ENCODE measurements at regions not wholly inside any gene's neighbourhood (a gene's known extent, or its start where the extent isn't known, plus 50 kb on each side); places are given as distances from the start of the nearest gene placed in this dataset.

GRCh38 chr7:41294556-41295454 lies 408.1 kb downstream of the INHBA start:
- DNase-seq = no peak

- no peak for DNase-seq
Measured at GRCh38 chr7:41292487-41292886, 410.4 kb downstream of the INHBA start.

- DNase-seq = no peak
Measured at GRCh38 chr7:41287559-41288335, 415.1 kb downstream of the INHBA start.

GRCh38 chr7:41280491-41280890 lies 422.4 kb downstream of the INHBA start:
- no peak for DNase-seq

GRCh38 chr7:41277561-41277960 lies 425.3 kb downstream of the INHBA start:
- DNase-seq = no peak

- no peak for DNase-seq
Measured at GRCh38 chr7:41275255-41275654, 427.6 kb downstream of the INHBA start.

GRCh38 chr7:41274179-41274578 lies 428.7 kb downstream of the INHBA start:
- DNase-seq = no peak

GRCh38 chr7:41272664-41273063 lies 430.2 kb downstream of the INHBA start:
- DNase-seq = no peak

GRCh38 chr7:41268878-41269277 lies 434.0 kb downstream of the INHBA start:
- no peak for DNase-seq

- DNase-seq = no peak
Measured at GRCh38 chr7:41261080-41261479, 441.8 kb downstream of the INHBA start.

GRCh38 chr7:41257660-41258059 lies 445.2 kb downstream of the INHBA start:
- no peak for DNase-seq

GRCh38 chr7:41256186-41256945 lies 446.5 kb downstream of the INHBA start:
- DNase-seq = no peak

GRCh38 chr7:41255716-41256115 lies 447.2 kb downstream of the INHBA start:
- DNase-seq = no peak

- no peak for DNase-seq
Measured at GRCh38 chr7:41255113-41255512, 447.8 kb downstream of the INHBA start.

- DNase-seq = no peak
Measured at GRCh38 chr7:41252957-41253356, 449.9 kb downstream of the INHBA start.

- no peak for DNase-seq
Measured at GRCh38 chr7:41252551-41252950, 450.3 kb downstream of the INHBA start.

GRCh38 chr7:41247143-41247865 lies 455.6 kb downstream of the INHBA start:
- DNase-seq = no peak

- no peak for DNase-seq
Measured at GRCh38 chr7:41245916-41246315, 457.0 kb downstream of the INHBA start.

- no peak for DNase-seq
Measured at GRCh38 chr7:41244246-41244645, 458.6 kb downstream of the INHBA start.

GRCh38 chr7:41241641-41242040 lies 461.2 kb downstream of the INHBA start:
- DNase-seq = no peak

GRCh38 chr7:41239596-41239995 lies 463.3 kb downstream of the INHBA start:
- DNase-seq = no peak

- DNase-seq = no peak
Measured at GRCh38 chr7:41238851-41239331, 464.0 kb downstream of the INHBA start.

Data from tongue (tissue), 1 donor.